OCI-LY1 (cell line): ENCODE measurements at regions not wholly inside any gene's neighbourhood (a gene's known extent, or its start where the extent isn't known, plus 50 kb on each side); places are given as distances from the start of the nearest gene placed in this dataset.

Source experiments
- H2AFZ ChIP-seq: fragments of 200-600 bp; sonication (generic), shearing (Covaris generic); 2 replicates; pipeline ENCODE4 v1.6.0; 2014; ENCODE audit warnings: antibody characterized with exemption, mild to moderate bottlenecking, low read length
- H3F3A ChIP-seq: fragments of 200-600 bp; sonication (generic), shearing (Covaris generic); 2 replicates; pipeline ENCODE4 v1.6.0; 2014; ENCODE audit warnings: mild to moderate bottlenecking, antibody characterized with exemption, low read length, moderate library complexity; ENCODE audit not compliant: insufficient read depth
- H3K27ac ChIP-seq: fragments of 200-600 bp; sonication (generic); 2 replicates; pipeline ENCODE4 v1.5.1; 2014; ENCODE audit warnings: low read length, mixed run types, mild to moderate bottlenecking, low read depth; ENCODE audit not compliant: poor library complexity, severe bottlenecking
- H3K27me3 ChIP-seq: fragments of 200-600 bp; sonication (generic); 2 replicates; pipeline ENCODE4 v1.6.0; 2014; ENCODE audit warnings: antibody characterized with exemption, mild to moderate bottlenecking, low read length, moderate library complexity; ENCODE audit not compliant: insufficient read depth
- H3K36me3 ChIP-seq: fragments of 200-600 bp; sonication (generic); 2 replicates; pipeline ENCODE4 v1.6.1; 2014; ENCODE audit warnings: mild to moderate bottlenecking, antibody characterized with exemption, low read length, moderate library complexity, mixed read lengths; ENCODE audit not compliant: insufficient read depth
- H3K4me1 ChIP-seq: fragments of 200-600 bp; sonication (generic); 2 replicates; pipeline ENCODE4 v1.5.1; 2014; ENCODE audit warnings: mild to moderate bottlenecking, low read length, moderate library complexity; ENCODE audit not compliant: insufficient read depth, severe bottlenecking
- H3K4me2 ChIP-seq: fragments of 200-600 bp; sonication (generic), shearing (Covaris generic); 2 replicates; pipeline ENCODE4 v1.6.1; 2014; ENCODE audit warnings: low read length
- H3K4me3 ChIP-seq: fragments of 200-600 bp; sonication (generic); 2 replicates; pipeline ENCODE4 v1.5.1; 2014; ENCODE audit warnings: low read length, low read depth, mild to moderate bottlenecking, mixed read lengths; ENCODE audit not compliant: poor library complexity, severe bottlenecking
- H3K79me2 ChIP-seq: fragments of 200-600 bp; shearing (Covaris generic); 2 replicates; pipeline ENCODE4 v1.6.1; 2016; ENCODE audit warnings: mixed run types, low read length, mixed read lengths; ENCODE audit not compliant: insufficient read depth
- H3K9ac ChIP-seq: fragments of 200-600 bp; sonication (generic), shearing (Covaris generic); 2 replicates; pipeline ENCODE4 v1.6.1; 2014; ENCODE audit warnings: mild to moderate bottlenecking, low read length, mixed read lengths
- H3K9me2 ChIP-seq: fragments of 200-600 bp; sonication (generic), shearing (Covaris generic); 2 replicates; pipeline ENCODE4 v1.6.1; 2014; ENCODE audit warnings: low read depth, mild to moderate bottlenecking, low read length, mixed read lengths
- H3K9me3 ChIP-seq: fragments of 200-600 bp; shearing (Covaris generic); 2 replicates; pipeline ENCODE4 v1.6.1; 2014; ENCODE audit warnings: low read length, mixed read lengths
- H4K20me1 ChIP-seq: fragments of 200-600 bp; sonication (generic), shearing (Covaris generic); 2 replicates; pipeline ENCODE4 v1.6.0; 2016; ENCODE audit warnings: mild to moderate bottlenecking, low read length; ENCODE audit not compliant: insufficient read depth
- EZH2 ChIP-seq: fragments of 200-600 bp; sonication (generic), shearing (Covaris generic); IDR thresholded peaks from 2 replicates; pipeline ENCODE4 v1.8.0; 2017; ENCODE audit warnings: borderline replicate concordance, mixed run types, mild to moderate bottlenecking, antibody characterized with exemption, low read length, moderate library complexity, mixed read lengths
- TF ChIP-seq, protein P1 (sequence below): fragments of 200-600 bp; sonication (generic), shearing (Covaris generic); IDR thresholded peaks from 2 replicates; pipeline ENCODE4 v1.5.1; 2017; ENCODE audit warnings: mild to moderate bottlenecking, antibody characterized with exemption, low read length, moderate library complexity, mixed read lengths

DNA sequence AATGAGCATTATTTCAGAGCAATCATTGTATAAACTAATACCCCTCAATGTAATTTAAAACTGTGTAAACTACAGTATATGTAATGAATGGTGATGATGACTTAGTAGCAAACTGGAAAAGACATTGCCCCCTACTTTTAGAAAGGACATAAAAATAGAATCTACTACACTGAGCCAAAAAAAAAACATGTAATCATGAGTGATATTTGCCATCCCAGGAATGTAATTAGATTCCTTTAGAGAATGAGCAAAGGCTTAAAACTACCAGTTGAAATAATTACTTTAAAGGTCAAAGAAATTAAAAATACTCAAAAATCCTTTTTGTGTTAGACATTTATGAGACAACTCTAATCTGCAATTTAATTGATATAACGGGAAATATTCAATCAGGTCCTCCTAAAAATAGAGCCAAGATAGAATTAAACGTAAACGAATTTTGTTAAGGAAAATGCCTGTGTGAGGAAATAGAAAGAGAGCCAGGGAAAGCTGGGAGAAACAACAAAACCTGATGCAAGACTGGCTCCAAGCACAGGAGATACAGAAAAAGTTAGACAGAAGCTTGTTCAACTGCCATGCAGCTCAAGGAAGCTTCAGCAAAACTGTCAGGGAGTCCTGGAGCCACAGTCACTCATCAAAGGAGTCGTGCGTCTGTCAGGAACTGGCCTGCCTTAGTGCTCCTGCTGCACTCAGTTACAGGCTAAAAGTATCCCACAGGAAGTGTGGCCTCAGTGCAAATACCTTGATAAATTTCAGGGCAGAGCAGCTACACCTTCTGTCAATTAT lies 655.7 kb upstream of the INTU start:
- Histone ChIP-seq H2AFZ (no peak overlapping the region), H3K27ac (no peak overlapping the region), H3K79me2 (no peaks in the 10 kb centered on the region)

DNA sequence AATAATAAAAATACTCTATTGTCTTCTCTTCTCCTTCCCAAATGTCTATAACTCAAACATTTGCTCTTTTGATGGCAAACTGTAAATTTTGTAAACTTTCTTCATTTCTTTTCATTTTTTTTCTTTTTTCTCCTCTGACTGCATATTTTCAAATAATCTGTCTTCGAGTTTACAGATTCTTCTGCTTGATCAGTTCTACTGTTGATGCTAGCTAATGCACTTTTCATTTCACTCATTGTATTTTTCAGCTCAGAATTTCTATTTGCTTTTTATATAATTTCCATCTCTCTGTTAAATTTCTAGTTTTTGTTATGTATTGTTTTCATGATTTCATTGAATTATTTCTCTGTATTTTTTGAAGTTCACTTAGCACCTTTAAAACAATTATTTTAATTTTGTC lies 646.8 kb upstream of the INTU start:
- Histone ChIP-seq H3K9ac (no peak overlapping the region), H3K9me3 (no peaks in the 10 kb centered on the region), H3K79me2 (no peaks in the 10 kb centered on the region), H3K36me3 (no peaks in the 10 kb centered on the region), H3K4me1 (no peaks in the 10 kb centered on the region), H3F3A (no peaks in the 10 kb centered on the region), H3K4me3 (no peak overlapping the region), H3K27me3 (no peaks in the 10 kb centered on the region), H4K20me1 (no peaks in the 10 kb centered on the region), H3K27ac (no peak overlapping the region), H3K9me2 (no peaks in the 10 kb centered on the region), H2AFZ (no peak overlapping the region), H3K4me2 (no peak overlapping the region)
- TF ChIP-seq, protein P1, sequence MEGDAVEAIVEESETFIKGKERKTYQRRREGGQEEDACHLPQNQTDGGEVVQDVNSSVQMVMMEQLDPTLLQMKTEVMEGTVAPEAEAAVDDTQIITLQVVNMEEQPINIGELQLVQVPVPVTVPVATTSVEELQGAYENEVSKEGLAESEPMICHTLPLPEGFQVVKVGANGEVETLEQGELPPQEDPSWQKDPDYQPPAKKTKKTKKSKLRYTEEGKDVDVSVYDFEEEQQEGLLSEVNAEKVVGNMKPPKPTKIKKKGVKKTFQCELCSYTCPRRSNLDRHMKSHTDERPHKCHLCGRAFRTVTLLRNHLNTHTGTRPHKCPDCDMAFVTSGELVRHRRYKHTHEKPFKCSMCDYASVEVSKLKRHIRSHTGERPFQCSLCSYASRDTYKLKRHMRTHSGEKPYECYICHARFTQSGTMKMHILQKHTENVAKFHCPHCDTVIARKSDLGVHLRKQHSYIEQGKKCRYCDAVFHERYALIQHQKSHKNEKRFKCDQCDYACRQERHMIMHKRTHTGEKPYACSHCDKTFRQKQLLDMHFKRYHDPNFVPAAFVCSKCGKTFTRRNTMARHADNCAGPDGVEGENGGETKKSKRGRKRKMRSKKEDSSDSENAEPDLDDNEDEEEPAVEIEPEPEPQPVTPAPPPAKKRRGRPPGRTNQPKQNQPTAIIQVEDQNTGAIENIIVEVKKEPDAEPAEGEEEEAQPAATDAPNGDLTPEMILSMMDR = no peak

More for the DNA sequence above, 655.7 kb upstream of the INTU start:
- no peak for TF ChIP-seq EZH2
- TF ChIP-seq, protein P1 = no peak
- Histone ChIP-seq H3K9me3 (no peaks in the 10 kb centered on the region), H3K4me1 (no peaks in the 10 kb centered on the region), H3K27me3 (no peaks in the 10 kb centered on the region), H3K36me3 (no peaks in the 10 kb centered on the region), H3K9me2 (no peaks in the 10 kb centered on the region), H3F3A (no peaks in the 10 kb centered on the region), H3K4me2 (no peak overlapping the region), H4K20me1 (no peaks in the 10 kb centered on the region), H3K9ac (no peak overlapping the region), H3K4me3 (no peak overlapping the region)

DNA sequence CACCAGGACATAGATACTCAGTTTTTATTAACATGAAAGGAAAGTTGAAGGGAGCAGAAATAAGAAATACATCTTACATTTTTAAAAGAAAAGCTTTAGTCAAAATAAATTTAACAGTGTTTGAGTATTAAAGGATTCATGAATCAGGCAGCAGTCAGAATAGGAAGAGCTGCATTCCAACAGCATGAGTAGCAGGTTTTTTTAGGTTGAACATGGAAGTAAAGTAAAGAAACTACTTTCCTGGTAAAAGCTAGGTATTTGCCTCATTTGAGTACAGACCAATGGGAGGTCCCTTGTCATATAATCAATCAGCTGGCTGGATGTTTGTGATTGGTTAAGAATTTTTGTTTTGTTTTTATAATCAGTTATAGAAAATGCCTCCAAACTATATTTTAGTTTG lies 645.9 kb upstream of the INTU start:
- no peak overlapping the region for H3K9ac ChIP-seq

More for the DNA sequence above, 645.9 kb upstream of the INTU start:
- Histone ChIP-seq H3K9me2 (no peaks in the 10 kb centered on the region), H3K27me3 (no peaks in the 10 kb centered on the region), H3K79me2 (no peaks in the 10 kb centered on the region), H3F3A (no peaks in the 10 kb centered on the region), H3K4me2 (no peak overlapping the region), H3K36me3 (no peaks in the 10 kb centered on the region), H3K4me1 (no peaks in the 10 kb centered on the region), H3K27ac (no peak overlapping the region), H3K4me3 (no peak overlapping the region), H4K20me1 (no peaks in the 10 kb centered on the region), H3K9me3 (no peaks in the 10 kb centered on the region), H2AFZ (no peak overlapping the region)
- no peak for TF ChIP-seq EZH2
- TF ChIP-seq, protein P1 = no peak
